ENCODE measurements at regions not wholly inside any gene's neighbourhood (a gene's known extent, or its start where the extent isn't known, plus 50 kb on each side); places are given as distances from the start of the nearest gene placed in this dataset.

DNA sequence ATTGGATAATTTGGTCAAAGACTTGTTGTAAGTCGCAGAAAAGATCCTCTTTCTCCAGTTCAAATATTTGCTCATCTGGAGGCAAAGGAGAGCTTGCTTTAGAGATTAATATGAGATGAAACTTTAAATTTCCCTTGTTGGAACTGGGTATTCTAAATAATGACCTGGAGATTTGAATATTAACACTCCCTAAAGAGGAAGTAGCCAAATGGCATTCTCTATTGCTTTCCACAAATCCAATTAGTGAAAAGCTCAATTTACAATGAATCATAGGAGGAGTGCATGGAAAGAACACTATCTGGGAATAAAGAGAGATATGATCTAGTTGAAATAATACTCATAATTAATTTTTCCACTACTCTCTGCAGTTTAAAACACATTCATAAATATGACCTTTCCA lies 641.6 kb upstream of the TENM4 start:
- H3K9ac ChIP-seq (ENCODE audit: insufficient read length, low read depth) = no peak overlapping the region
- no peaks in the 10 kb centered on the region for H3K9me3 ChIP-seq (ENCODE audit: insufficient read depth, low read length)
- no peaks in the 10 kb centered on the region for H3K4me1 ChIP-seq (ENCODE audit: insufficient read depth, insufficient read length)
- no peak for TF ChIP-seq ZNF274 (IDR thresholded peaks at IDR 0.05; ENCODE audit: low read depth, low read length)
- TF ChIP-seq YY1 (IDR thresholded peaks at IDR 0.05; ENCODE audit: insufficient read depth, insufficient read length) = no peak
- no peak for TF ChIP-seq SUZ12 (IDR thresholded peaks at IDR 0.05; ENCODE audit: extremely low read depth, insufficient read depth, insufficient read length)
- no peaks in the 10 kb centered on the region for H3K27me3 ChIP-seq (ENCODE audit: insufficient read depth, insufficient read length)
- no peak overlapping the region for H3K4me3 ChIP-seq (ENCODE audit: insufficient read length, low read depth)
- no peaks in the 10 kb centered on the region for H3K36me3 ChIP-seq (ENCODE audit: insufficient read depth, insufficient read length, low read length)
- no peak for DNase-seq (ENCODE audit: low read depth, low spot score)

GRCh38 chr11:80077113-80077512 lies 636.3 kb upstream of the TENM4 start:
- no peaks in the 10 kb centered on the region for H3K4me1 ChIP-seq (ENCODE audit: insufficient read depth, insufficient read length)
- no peak overlapping the region for H3K9ac ChIP-seq (ENCODE audit: insufficient read length, low read depth)
- TF ChIP-seq YY1 (IDR thresholded peaks at IDR 0.05; ENCODE audit: insufficient read depth, insufficient read length) = no peak
- no peak for TF ChIP-seq SUZ12 (IDR thresholded peaks at IDR 0.05; ENCODE audit: extremely low read depth, insufficient read depth, insufficient read length)
- TF ChIP-seq ZNF274 (IDR thresholded peaks at IDR 0.05; ENCODE audit: low read depth, low read length) = no peak
- H3K27me3 ChIP-seq (ENCODE audit: insufficient read depth, insufficient read length) = no peaks in the 10 kb centered on the region
- no peaks in the 10 kb centered on the region for H3K36me3 ChIP-seq (ENCODE audit: insufficient read depth, insufficient read length, low read length)
- no peaks in the 10 kb centered on the region for H3K9me3 ChIP-seq (ENCODE audit: insufficient read depth, low read length)
- no peak for DNase-seq (ENCODE audit: low read depth, low spot score)
- no peak overlapping the region for H3K4me3 ChIP-seq (ENCODE audit: insufficient read length, low read depth)

GRCh38 chr11:80074837-80075236 lies 634.0 kb upstream of the TENM4 start:
- H3K36me3 ChIP-seq (ENCODE audit: insufficient read depth, insufficient read length, low read length) = no peaks in the 10 kb centered on the region
- H3K4me1 ChIP-seq (ENCODE audit: insufficient read depth, insufficient read length) = no peaks in the 10 kb centered on the region
- TF ChIP-seq ZNF274 (IDR thresholded peaks at IDR 0.05; ENCODE audit: low read depth, low read length) (no peak), YY1 (IDR thresholded peaks at IDR 0.05; ENCODE audit: insufficient read depth, insufficient read length) (no peak)
- H3K9me3 ChIP-seq (ENCODE audit: insufficient read depth, low read length) = no peaks in the 10 kb centered on the region
- no peak overlapping the region for H3K9ac ChIP-seq (ENCODE audit: insufficient read length, low read depth)
- H3K4me3 ChIP-seq (ENCODE audit: insufficient read length, low read depth) = no peak overlapping the region
- no peaks in the 10 kb centered on the region for H3K27me3 ChIP-seq (ENCODE audit: insufficient read depth, insufficient read length)
- DNase-seq (ENCODE audit: low read depth, low spot score) = no peak

- Histone ChIP-seq H3K36me3 (ENCODE audit: insufficient read depth, insufficient read length, low read length) (no peaks in the 10 kb centered on the region), H3K9me3 (ENCODE audit: insufficient read depth, low read length) (no peaks in the 10 kb centered on the region), H3K27me3 (ENCODE audit: insufficient read depth, insufficient read length) (no peaks in the 10 kb centered on the region), H3K4me1 (ENCODE audit: insufficient read depth, insufficient read length) (no peaks in the 10 kb centered on the region), H3K4me3 (ENCODE audit: insufficient read length, low read depth) (no peak overlapping the region), H3K9ac (ENCODE audit: insufficient read length, low read depth) (no peak overlapping the region)
- TF ChIP-seq ZNF274 (IDR thresholded peaks at IDR 0.05; ENCODE audit: low read depth, low read length) = no peak
- no peak for DNase-seq (ENCODE audit: low read depth, low spot score)
These were observed 625.5 kb upstream of the TENM4 start for GRCh38 chr11:80066291-80066690.

- no peak overlapping the region for H3K4me3 ChIP-seq (ENCODE audit: insufficient read length, low read depth)
- H3K27me3 ChIP-seq (ENCODE audit: insufficient read depth, insufficient read length) = no peaks in the 10 kb centered on the region
- no peaks in the 10 kb centered on the region for H3K9me3 ChIP-seq (ENCODE audit: insufficient read depth, low read length)
- H3K4me1 ChIP-seq (ENCODE audit: insufficient read depth, insufficient read length) = no peaks in the 10 kb centered on the region
- no peak for TF ChIP-seq ZNF274 (IDR thresholded peaks at IDR 0.05; ENCODE audit: low read depth, low read length)
- no peak for TF ChIP-seq YY1 (IDR thresholded peaks at IDR 0.05; ENCODE audit: insufficient read depth, insufficient read length)
- TF ChIP-seq SUZ12 (IDR thresholded peaks at IDR 0.05; ENCODE audit: extremely low read depth, insufficient read depth, insufficient read length) = no peak
- no peaks in the 10 kb centered on the region for H3K36me3 ChIP-seq (ENCODE audit: insufficient read depth, insufficient read length, low read length)
- H3K9ac ChIP-seq (ENCODE audit: insufficient read length, low read depth) = no peak overlapping the region
- no peak for DNase-seq (ENCODE audit: low read depth, low spot score)
These were observed 624.3 kb upstream of the TENM4 start for GRCh38 chr11:80065086-80065485.

DNA sequence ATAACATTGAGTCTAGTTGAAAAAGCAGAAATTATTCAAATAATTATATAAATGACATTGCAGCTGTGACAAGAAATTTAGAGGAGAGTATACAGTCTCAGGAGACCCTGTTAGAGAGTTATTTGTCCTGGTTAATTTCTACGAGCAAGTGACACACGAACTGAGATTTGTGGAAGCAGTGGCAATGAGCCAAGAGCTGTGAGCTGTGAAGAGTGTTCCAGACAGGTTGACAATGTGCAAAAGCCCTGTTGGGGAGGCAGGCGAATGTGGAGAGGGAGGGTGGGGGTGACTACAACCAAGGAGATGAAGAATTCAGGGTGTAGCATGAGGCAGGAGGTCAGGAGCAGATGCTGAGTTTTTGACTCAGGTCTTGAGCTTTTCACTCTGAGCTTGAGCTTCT lies 620.2 kb upstream of the TENM4 start:
- H3K9me3 ChIP-seq (ENCODE audit: insufficient read depth, low read length) = no peaks in the 10 kb centered on the region
- no peaks in the 10 kb centered on the region for H3K4me1 ChIP-seq (ENCODE audit: insufficient read depth, insufficient read length)
- no peak overlapping the region for H3K9ac ChIP-seq (ENCODE audit: insufficient read length, low read depth)
- no peaks in the 10 kb centered on the region for H3K27me3 ChIP-seq (ENCODE audit: insufficient read depth, insufficient read length)
- H3K36me3 ChIP-seq (ENCODE audit: insufficient read depth, insufficient read length, low read length) = no peaks in the 10 kb centered on the region
- DNase-seq (ENCODE audit: low read depth, low spot score) = no peak
- TF ChIP-seq ZNF274 (IDR thresholded peaks at IDR 0.05; ENCODE audit: low read depth, low read length) (no peak), SUZ12 (IDR thresholded peaks at IDR 0.05; ENCODE audit: extremely low read depth, insufficient read depth, insufficient read length) (no peak), YY1 (IDR thresholded peaks at IDR 0.05; ENCODE audit: insufficient read depth, insufficient read length) (no peak)
- H3K4me3 ChIP-seq (ENCODE audit: insufficient read length, low read depth) = no peak overlapping the region

DNA sequence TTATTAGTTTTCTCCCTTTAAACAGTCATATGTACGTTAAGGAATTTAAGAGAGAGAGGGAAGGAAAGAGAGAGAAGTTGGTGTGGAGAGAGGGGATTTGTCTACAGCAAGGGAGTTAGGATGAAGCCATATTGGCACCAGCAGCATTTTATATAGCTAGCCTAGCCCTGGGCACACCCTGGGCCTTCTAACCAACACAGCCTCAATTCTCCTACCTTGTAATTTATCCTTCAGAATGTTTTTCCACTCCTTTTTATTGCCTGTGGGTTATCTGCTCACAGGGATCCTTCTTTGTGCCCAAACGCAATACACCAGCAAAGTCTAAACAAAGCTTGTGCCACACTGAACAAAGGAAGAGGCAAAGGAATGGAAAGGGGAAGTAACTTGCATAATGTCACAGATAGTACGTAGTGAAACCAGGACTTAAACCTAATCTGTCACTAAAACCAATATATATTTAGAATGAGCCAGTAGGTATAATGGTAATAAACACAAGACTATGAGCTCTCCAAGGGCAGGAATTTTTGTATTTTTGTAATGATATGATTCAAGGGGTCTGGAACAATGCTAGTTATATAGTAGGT lies 613.8 kb upstream of the TENM4 start:
- Histone ChIP-seq H3K36me3 (ENCODE audit: insufficient read depth, insufficient read length, low read length) (no peaks in the 10 kb centered on the region), H3K9me3 (ENCODE audit: insufficient read depth, low read length) (no peaks in the 10 kb centered on the region), H3K4me1 (ENCODE audit: insufficient read depth, insufficient read length) (no peaks in the 10 kb centered on the region), H3K4me3 (ENCODE audit: insufficient read length, low read depth) (no peak overlapping the region), H3K27me3 (ENCODE audit: insufficient read depth, insufficient read length) (no peaks in the 10 kb centered on the region), H3K9ac (ENCODE audit: insufficient read length, low read depth) (no peak overlapping the region)
- TF ChIP-seq ZNF274 (IDR thresholded peaks at IDR 0.05; ENCODE audit: low read depth, low read length) = no peak
- no peak for TF ChIP-seq SUZ12 (IDR thresholded peaks at IDR 0.05; ENCODE audit: extremely low read depth, insufficient read depth, insufficient read length)
- no peak for TF ChIP-seq YY1 (IDR thresholded peaks at IDR 0.05; ENCODE audit: insufficient read depth, insufficient read length)
- DNase-seq (ENCODE audit: low read depth, low spot score) = no peak

- no peak for TF ChIP-seq SUZ12 (IDR thresholded peaks at IDR 0.05; ENCODE audit: extremely low read depth, insufficient read depth, insufficient read length)
- TF ChIP-seq ZNF274 (IDR thresholded peaks at IDR 0.05; ENCODE audit: low read depth, low read length) = no peak
- no peak for TF ChIP-seq YY1 (IDR thresholded peaks at IDR 0.05; ENCODE audit: insufficient read depth, insufficient read length)
- Histone ChIP-seq H3K4me1 (ENCODE audit: insufficient read depth, insufficient read length) (no peaks in the 10 kb centered on the region), H3K27me3 (ENCODE audit: insufficient read depth, insufficient read length) (no peaks in the 10 kb centered on the region), H3K9ac (ENCODE audit: insufficient read length, low read depth) (no peak overlapping the region), H3K4me3 (ENCODE audit: insufficient read length, low read depth) (no peak overlapping the region), H3K36me3 (ENCODE audit: insufficient read depth, insufficient read length, low read length) (no peaks in the 10 kb centered on the region), H3K9me3 (ENCODE audit: insufficient read depth, low read length) (no peaks in the 10 kb centered on the region)
- DNase-seq (ENCODE audit: low read depth, low spot score) = no peak
These were observed 607.7 kb upstream of the TENM4 start for GRCh38 chr11:80048513-80048912.
